Suprapubic skin (tissue), 3 donors: ENCODE measurements at regions not wholly inside any gene's neighbourhood (a gene's known extent, or its start where the extent isn't known, plus 50 kb on each side); places are given as distances from the start of the nearest gene placed in this dataset.
"Not testable (repeated sequence)": the region's sequence is repeated elsewhere in the genome, so short reads cannot be mapped to it uniquely, and the experiment has no call there.

Experiments used
- CTCF ChIP-seq, 2 donors: fragments of 200-600 bp in 1 of 2; fragments of 450-650 bp in 1 of 2; sonication (generic) in 1 of 2; IDR thresholded peaks; one replicate each; pipeline ENCODE4 v1.5.1; 2016 to 2019; ENCODE audit warnings: antibody characterized with exemption in 2 of 2, mild to moderate bottlenecking in 1 of 2, moderate library complexity in 1 of 2
- POLR2A ChIP-seq, 2 donors: fragments of 450-650 bp; IDR thresholded peaks; one replicate each; pipeline ENCODE4 v1.6.1; 2017; ENCODE audit warnings: antibody characterized with exemption in 2 of 2, mild to moderate bottlenecking in 2 of 2, moderate library complexity in 2 of 2

- TF ChIP-seq CTCF, POLR2A (IDR thresholded peaks at IDR 0.05): not testable (repeated sequence)
Observed at GRCh38 chr22:15854978-15855377, 165.2 kb downstream of the POTEH start.
